Activated T-helper 17 cell treated with anti-CD3 and anti-CD28 coated beads, Interleukin-2, amount 50 U/mL, for 72 hours (primary cell): ENCODE measurements at regions not wholly inside any gene's neighbourhood (a gene's known extent, or its start where the extent isn't known, plus 50 kb on each side); places are given as distances from the start of the nearest gene placed in this dataset.

Experiments used
- ATAC-seq: fragments of 150-1000 bp; cut with Tn5 transposase; replicated peaks from 2 replicates; pipeline ENCODE4 v1.10.0; 2021; ENCODE audit warnings: mild to moderate bottlenecking, moderate library complexity
- H3K27ac Mint-ChIP-seq: one replicate; pipeline ENCODE4 v1.8.0; 2022; ENCODE audit warnings: mixed read lengths
- H3K27me3 Mint-ChIP-seq: one replicate; pipeline ENCODE4 v1.8.0; 2022; ENCODE audit warnings: mixed read lengths
- H3K36me3 Mint-ChIP-seq: one replicate; pipeline ENCODE4 v1.8.0; 2022; ENCODE audit warnings: low read depth, mild to moderate bottlenecking, mixed read lengths
- H3K4me1 Mint-ChIP-seq: one replicate; pipeline ENCODE4 v1.8.0; 2022; ENCODE audit warnings: mixed read lengths
- H3K4me3 Mint-ChIP-seq: one replicate; pipeline ENCODE4 v1.8.0; 2022; ENCODE audit warnings: mild to moderate bottlenecking, mixed read lengths
- H3K9me3 Mint-ChIP-seq: one replicate; pipeline ENCODE4 v1.8.0; 2022; ENCODE audit warnings: mixed read lengths

- no peak overlapping the region for H3K4me3 Mint-ChIP-seq
- no peaks in the 10 kb centered on the region for H3K36me3 Mint-ChIP-seq
- peaks cover 33% of the 10 kb centered on the region for H3K4me1 Mint-ChIP-seq
- H3K9me3 Mint-ChIP-seq = peaks cover 4% of the 10 kb centered on the region
- no peaks in the 10 kb centered on the region for H3K27me3 Mint-ChIP-seq
- ATAC-seq = no peak
- H3K27ac Mint-ChIP-seq = peak overlapping the region; percentile 22
Measured at GRCh38 chr13:108409730-108410129, 140.2 kb downstream of the TNFSF13B start.

- Mint-ChIP-seq H3K4me3 (no peak overlapping the region), H3K36me3 (no peaks in the 10 kb centered on the region), H3K9me3 (peaks cover 5% of the 10 kb centered on the region), H3K4me1 (peaks cover 12% of the 10 kb centered on the region), H3K27ac (no peak overlapping the region), H3K27me3 (no peaks in the 10 kb centered on the region)
- ATAC-seq = no peak
Measured at GRCh38 chr13:108419768-108420167, 150.2 kb downstream of the TNFSF13B start.

- no peak for ATAC-seq
- Mint-ChIP-seq H3K9me3 (no peaks in the 10 kb centered on the region), H3K27ac (no peak overlapping the region), H3K36me3 (no peaks in the 10 kb centered on the region), H3K4me1 (no peaks in the 10 kb centered on the region), H3K4me3 (no peak overlapping the region), H3K27me3 (peaks cover 4% of the 10 kb centered on the region)
Measured at GRCh38 chr13:108425056-108425455, 155.5 kb downstream of the TNFSF13B start.

GRCh38 chr13:108426893-108427292 lies 157.4 kb downstream of the TNFSF13B start:
- no peak overlapping the region for H3K27ac Mint-ChIP-seq
- no peak overlapping the region for H3K4me3 Mint-ChIP-seq
- H3K9me3 Mint-ChIP-seq = no peaks in the 10 kb centered on the region
- H3K27me3 Mint-ChIP-seq = peaks cover 4% of the 10 kb centered on the region
- H3K36me3 Mint-ChIP-seq = no peaks in the 10 kb centered on the region
- H3K4me1 Mint-ChIP-seq = no peaks in the 10 kb centered on the region
- no peak for ATAC-seq

GRCh38 chr13:108427355-108427754 lies 157.8 kb downstream of the TNFSF13B start:
- ATAC-seq = no peak
- H3K9me3 Mint-ChIP-seq = no peaks in the 10 kb centered on the region
- peaks cover 4% of the 10 kb centered on the region for H3K27me3 Mint-ChIP-seq
- no peak overlapping the region for H3K4me3 Mint-ChIP-seq
- H3K36me3 Mint-ChIP-seq = no peaks in the 10 kb centered on the region
- H3K4me1 Mint-ChIP-seq = no peaks in the 10 kb centered on the region
- H3K27ac Mint-ChIP-seq = no peak overlapping the region

GRCh38 chr13:108428691-108429090 lies 159.2 kb downstream of the TNFSF13B start:
- Mint-ChIP-seq H3K9me3 (no peaks in the 10 kb centered on the region), H3K36me3 (no peaks in the 10 kb centered on the region), H3K4me3 (no peak overlapping the region), H3K27ac (no peak overlapping the region), H3K4me1 (no peaks in the 10 kb centered on the region), H3K27me3 (peaks cover 4% of the 10 kb centered on the region)
- no peak for ATAC-seq

GRCh38 chr13:108433976-108434755 lies 164.6 kb downstream of the TNFSF13B start:
- Mint-ChIP-seq H3K27ac (no peak overlapping the region), H3K4me3 (no peak overlapping the region), H3K9me3 (no peaks in the 10 kb centered on the region), H3K4me1 (no peaks in the 10 kb centered on the region), H3K36me3 (no peaks in the 10 kb centered on the region), H3K27me3 (peaks cover 4% of the 10 kb centered on the region)
- ATAC-seq = no peak

- H3K36me3 Mint-ChIP-seq = no peaks in the 10 kb centered on the region
- no peak overlapping the region for H3K4me3 Mint-ChIP-seq
- H3K4me1 Mint-ChIP-seq = no peaks in the 10 kb centered on the region
- H3K9me3 Mint-ChIP-seq = no peaks in the 10 kb centered on the region
- no peak overlapping the region for H3K27ac Mint-ChIP-seq
- peaks cover 4% of the 10 kb centered on the region for H3K27me3 Mint-ChIP-seq
- no peak for ATAC-seq
Measured at GRCh38 chr13:108435393-108436149, 166.1 kb downstream of the TNFSF13B start.

GRCh38 chr13:108437496-108437895 lies 168.0 kb downstream of the TNFSF13B start:
- Mint-ChIP-seq H3K4me1 (no peaks in the 10 kb centered on the region), H3K27me3 (peaks cover 4% of the 10 kb centered on the region), H3K36me3 (no peaks in the 10 kb centered on the region), H3K4me3 (no peak overlapping the region), H3K9me3 (peaks cover 5% of the 10 kb centered on the region), H3K27ac (no peak overlapping the region)
- ATAC-seq = no peak

GRCh38 chr13:108439556-108439955 lies 170.0 kb downstream of the TNFSF13B start:
- Mint-ChIP-seq H3K27me3 (peaks cover 4% of the 10 kb centered on the region), H3K4me1 (no peaks in the 10 kb centered on the region), H3K36me3 (no peaks in the 10 kb centered on the region), H3K27ac (no peak overlapping the region), H3K9me3 (peaks cover 5% of the 10 kb centered on the region), H3K4me3 (no peak overlapping the region)
- no peak for ATAC-seq

- Mint-ChIP-seq H3K36me3 (no peaks in the 10 kb centered on the region), H3K27me3 (no peaks in the 10 kb centered on the region), H3K4me1 (no peaks in the 10 kb centered on the region), H3K27ac (no peak overlapping the region), H3K9me3 (peaks cover 5% of the 10 kb centered on the region), H3K4me3 (no peak overlapping the region)
- no peak for ATAC-seq
Measured at GRCh38 chr13:108444448-108444847, 174.9 kb downstream of the TNFSF13B start.

GRCh38 chr13:108448891-108449290 lies 179.4 kb downstream of the TNFSF13B start:
- H3K4me1 Mint-ChIP-seq = no peaks in the 10 kb centered on the region

GRCh38 chr13:108451121-108451520 lies 178.3 kb upstream of the MYO16 start:
- no peak overlapping the region for H3K4me3 Mint-ChIP-seq
- H3K27ac Mint-ChIP-seq = no peak overlapping the region
- H3K27me3 Mint-ChIP-seq = no peaks in the 10 kb centered on the region
- no peaks in the 10 kb centered on the region for H3K4me1 Mint-ChIP-seq
- H3K9me3 Mint-ChIP-seq = no peaks in the 10 kb centered on the region
- H3K36me3 Mint-ChIP-seq = no peaks in the 10 kb centered on the region
- no peak for ATAC-seq

More at GRCh38 chr13:108448891-108449290, 179.4 kb downstream of the TNFSF13B start:
- Mint-ChIP-seq H3K9me3 (no peaks in the 10 kb centered on the region), H3K4me3 (no peak overlapping the region), H3K27ac (no peak overlapping the region), H3K36me3 (no peaks in the 10 kb centered on the region), H3K27me3 (no peaks in the 10 kb centered on the region)
- no peak for ATAC-seq

- Mint-ChIP-seq H3K4me3 (no peak overlapping the region), H3K27me3 (no peaks in the 10 kb centered on the region), H3K9me3 (peaks cover 3% of the 10 kb centered on the region), H3K27ac (no peak overlapping the region), H3K36me3 (no peaks in the 10 kb centered on the region), H3K4me1 (no peaks in the 10 kb centered on the region)
- no peak for ATAC-seq
Measured at GRCh38 chr13:108455320-108455719, 174.1 kb upstream of the MYO16 start.

GRCh38 chr13:108460043-108460442 lies 169.4 kb upstream of the MYO16 start:
- H3K4me3 Mint-ChIP-seq = no peak overlapping the region
- ATAC-seq = no peak
- H3K4me1 Mint-ChIP-seq = no peaks in the 10 kb centered on the region
- peaks cover 3% of the 10 kb centered on the region for H3K9me3 Mint-ChIP-seq
- H3K36me3 Mint-ChIP-seq = no peaks in the 10 kb centered on the region
- no peak overlapping the region for H3K27ac Mint-ChIP-seq
- no peaks in the 10 kb centered on the region for H3K27me3 Mint-ChIP-seq
